ENCODE measurements at regions not wholly inside any gene's neighbourhood (a gene's known extent, or its start where the extent isn't known, plus 50 kb on each side); places are given as distances from the start of the nearest gene placed in this dataset.

- TF ChIP-seq CTCF (IDR thresholded peaks at IDR 0.05) (no peak), POLR2A (IDR thresholded peaks at IDR 0.05; ENCODE audit: low read depth) (no peak)
Measured at GRCh38 chr16:8026450-8026849, 563.9 kb downstream of the TMEM114 start.

Data from esophagus muscularis mucosa (tissue), 3 donors.